ENCODE measurements at regions not wholly inside any gene's neighbourhood (a gene's known extent, or its start where the extent isn't known, plus 50 kb on each side); places are given as distances from the start of the nearest gene placed in this dataset.
"Not testable (repeated sequence)": the region's sequence is repeated elsewhere in the genome, so short reads cannot be mapped to it uniquely, and the experiment has no call there.

DNA sequence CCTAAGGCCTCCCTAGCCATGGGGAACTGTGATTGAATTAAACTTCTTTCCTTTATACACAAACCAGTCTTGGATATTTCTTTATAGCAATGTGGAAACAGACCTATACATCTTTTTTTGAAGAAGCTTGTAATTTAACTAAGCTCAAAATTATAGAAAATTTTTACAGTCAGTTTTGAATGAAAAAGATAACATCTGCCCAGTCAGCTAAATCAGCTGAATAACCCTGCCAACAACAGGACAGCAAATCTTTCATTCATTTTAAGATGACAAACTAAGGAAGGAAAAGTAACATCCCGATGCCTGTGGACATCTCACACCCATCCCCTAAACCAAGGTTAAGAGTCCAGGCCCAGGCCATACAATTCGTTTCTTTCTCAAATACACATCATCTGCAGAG lies 541.3 kb upstream of the SLC39A10 start:
- Histone ChIP-seq H3K9me3 (ENCODE audit: control insufficient read depth in 2 of 2, insufficient read depth in 1 of 2, low read length in 1 of 2) (peaks cover 0 to 5% of the 10 kb centered on the region in 2 donors), H3K4me1 (ENCODE audit: control insufficient read depth in 2 of 2, insufficient read depth in 2 of 2, low read length in 2 of 2) (no peaks in the 10 kb centered on the region), H3K36me3 (ENCODE audit: control insufficient read depth in 2 of 2, insufficient read depth in 2 of 2, low read length in 1 of 2) (no peaks in the 10 kb centered on the region), H3K27ac (ENCODE audit: low read depth in 1 of 2, low read length in 1 of 2) (no peak overlapping the region), H3K27me3 (ENCODE audit: control insufficient read depth in 2 of 2, insufficient read depth in 1 of 2, low read length in 1 of 2) (no peaks in the 10 kb centered on the region), H3K4me3 (ENCODE audit: low read length in 2 of 2) (no peak overlapping the region)
- DNase-seq (ENCODE audit: low read depth in 6 of 9, low spot score in 9 of 9): no peak
- 39% methylated on average over 2 of the region's 2 CpGs for WGBS

GRCh38 chr2:195108182-195108581 lies 548.8 kb upstream of the SLC39A10 start:
- Histone ChIP-seq H3K4me3 (ENCODE audit: low read length in 2 of 2) (no peak overlapping the region), H3K36me3 (ENCODE audit: control insufficient read depth in 2 of 2, insufficient read depth in 2 of 2, low read length in 1 of 2) (no peaks in the 10 kb centered on the region), H3K9me3 (ENCODE audit: control insufficient read depth in 2 of 2, insufficient read depth in 1 of 2, low read length in 1 of 2) (peaks cover 0 to 2% of the 10 kb centered on the region in 2 donors), H3K4me1 (ENCODE audit: control insufficient read depth in 2 of 2, insufficient read depth in 2 of 2, low read length in 2 of 2) (no peaks in the 10 kb centered on the region), H3K27me3 (ENCODE audit: control insufficient read depth in 2 of 2, insufficient read depth in 1 of 2, low read length in 1 of 2) (no peaks in the 10 kb centered on the region), H3K27ac (ENCODE audit: low read depth in 1 of 2, low read length in 1 of 2) (no peak overlapping the region)
- no peak for DNase-seq (ENCODE audit: low read depth in 6 of 9, low spot score in 9 of 9)

DNA sequence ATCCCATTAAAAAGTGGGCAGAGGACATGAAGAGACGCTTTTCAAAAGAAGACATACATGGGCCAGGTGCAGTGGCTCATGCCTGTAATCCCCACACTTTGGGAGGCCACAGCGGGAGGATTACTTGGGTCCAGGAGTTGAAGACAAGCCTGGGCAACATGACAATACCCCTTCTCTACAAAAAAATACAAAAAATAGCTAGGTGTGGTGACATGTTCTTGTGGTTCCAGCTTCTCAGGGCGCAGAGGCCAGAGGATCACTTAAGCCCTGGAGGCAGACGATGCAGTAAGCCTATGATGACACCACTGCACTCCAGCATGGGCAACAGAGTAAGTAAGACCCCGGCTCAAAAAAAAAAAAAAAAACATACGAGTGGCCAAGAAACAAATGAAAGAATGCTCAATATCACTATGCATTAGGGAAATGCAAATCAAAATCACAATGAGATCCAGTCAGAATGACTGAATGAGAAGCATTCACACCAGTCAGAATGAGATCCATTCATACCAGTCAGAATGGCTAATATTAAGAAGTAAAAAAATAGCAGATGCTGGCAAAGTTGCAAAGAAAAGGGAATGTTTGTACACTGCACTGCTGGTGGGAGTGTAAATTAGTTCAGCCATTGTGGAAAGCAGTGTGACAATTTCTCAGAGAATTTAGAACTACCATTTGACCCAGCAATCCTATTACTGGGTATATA lies 550.2 kb upstream of the SLC39A10 start:
- Histone ChIP-seq H3K4me1 (ENCODE audit: control insufficient read depth in 2 of 2, insufficient read depth in 2 of 2, low read length in 2 of 2) (no peaks in the 10 kb centered on the region), H3K4me3 (ENCODE audit: low read length in 2 of 2) (no peak overlapping the region), H3K27ac (ENCODE audit: low read depth in 1 of 2, low read length in 1 of 2) (no peak overlapping the region), H3K36me3 (ENCODE audit: control insufficient read depth in 2 of 2, insufficient read depth in 2 of 2, low read length in 1 of 2) (no peaks in the 10 kb centered on the region), H3K27me3 (ENCODE audit: control insufficient read depth in 2 of 2, insufficient read depth in 1 of 2, low read length in 1 of 2) (no peaks in the 10 kb centered on the region), H3K9me3 (ENCODE audit: control insufficient read depth in 2 of 2, insufficient read depth in 1 of 2, low read length in 1 of 2) (peaks cover 0 to 2% of the 10 kb centered on the region in 2 donors)
- no peak for DNase-seq (ENCODE audit: low read depth in 6 of 9, low spot score in 9 of 9)
- WGBS: 86% methylated on average over 6 of the region's 6 CpGs

DNA sequence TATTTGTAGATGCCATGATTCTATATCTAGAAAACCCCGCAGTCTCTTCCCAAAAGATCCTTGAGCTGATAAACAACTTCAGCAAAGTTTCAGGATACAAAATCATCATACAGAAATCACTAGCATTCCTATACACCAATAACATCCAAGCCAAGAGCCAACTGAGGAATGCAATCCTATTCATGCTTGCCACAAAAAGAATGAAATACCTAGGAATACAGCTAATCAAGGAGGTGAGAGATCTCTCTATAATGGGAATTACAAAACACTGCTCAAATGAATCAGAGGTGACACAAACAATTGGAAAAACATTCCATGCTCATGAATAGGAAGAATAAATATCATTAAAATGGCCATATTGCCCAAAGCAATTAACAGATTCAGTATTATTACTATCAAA lies 551.4 kb upstream of the SLC39A10 start:
- H3K27me3 ChIP-seq (ENCODE audit: control insufficient read depth in 2 of 2, insufficient read depth in 1 of 2, low read length in 1 of 2): no peaks in the 10 kb centered on the region
- no peak overlapping the region for H3K4me3 ChIP-seq (ENCODE audit: low read length in 2 of 2)
- H3K9me3 ChIP-seq (ENCODE audit: control insufficient read depth in 2 of 2, insufficient read depth in 1 of 2, low read length in 1 of 2): peaks cover 0 to 2% of the 10 kb centered on the region in 2 donors
- DNase-seq (ENCODE audit: low read depth in 6 of 9, low spot score in 9 of 9): no peak
- no peaks in the 10 kb centered on the region for H3K4me1 ChIP-seq (ENCODE audit: control insufficient read depth in 2 of 2, insufficient read depth in 2 of 2, low read length in 2 of 2)
- H3K36me3 ChIP-seq (ENCODE audit: control insufficient read depth in 2 of 2, insufficient read depth in 2 of 2, low read length in 1 of 2): no peaks in the 10 kb centered on the region
- 96% methylated on average over 1 of the region's 1 CpG for WGBS
- no peak overlapping the region for H3K27ac ChIP-seq (ENCODE audit: low read depth in 1 of 2, low read length in 1 of 2)

GRCh38 chr2:195094330-195094729 lies 562.7 kb upstream of the SLC39A10 start:
- peak in 1 of 9 donors; percentile 3 for DNase-seq (ENCODE audit: low read depth in 6 of 9, low spot score in 9 of 9)
- H3K27me3 ChIP-seq (ENCODE audit: control insufficient read depth in 2 of 2, insufficient read depth in 1 of 2, low read length in 1 of 2): no peaks in the 10 kb centered on the region
- H3K9me3 ChIP-seq (ENCODE audit: control insufficient read depth in 2 of 2, insufficient read depth in 1 of 2, low read length in 1 of 2): no peaks in the 10 kb centered on the region
- H3K27ac ChIP-seq (ENCODE audit: low read depth in 1 of 2, low read length in 1 of 2): no peak overlapping the region
- H3K4me3 ChIP-seq (ENCODE audit: low read length in 2 of 2): no peak overlapping the region
- WGBS: 93% methylated on average over 2 of the region's 2 CpGs
- H3K4me1 ChIP-seq (ENCODE audit: control insufficient read depth in 2 of 2, insufficient read depth in 2 of 2, low read length in 2 of 2): no peaks in the 10 kb centered on the region
- H3K36me3 ChIP-seq (ENCODE audit: control insufficient read depth in 2 of 2, insufficient read depth in 2 of 2, low read length in 1 of 2): no peaks in the 10 kb centered on the region

DNA sequence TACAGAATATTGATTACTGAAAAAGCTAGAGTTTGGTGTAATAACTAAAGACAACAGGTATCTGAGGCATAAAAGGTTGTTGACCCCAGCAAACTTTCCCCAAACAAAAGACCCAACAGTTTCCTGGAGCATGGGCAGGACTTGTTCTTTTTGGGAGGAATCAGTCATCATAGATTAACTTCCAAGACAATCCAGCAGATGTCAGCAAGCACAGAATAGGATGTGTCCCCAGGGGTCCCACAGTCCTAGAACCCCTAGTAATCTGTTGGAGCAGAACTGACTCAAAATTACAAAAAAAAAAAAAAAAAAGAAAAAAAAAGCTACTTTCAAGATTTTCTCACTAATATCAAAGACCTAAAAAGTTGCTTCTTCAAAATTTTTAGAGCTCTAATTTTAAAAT lies 564.7 kb upstream of the SLC39A10 start:
- Histone ChIP-seq H3K4me3 (ENCODE audit: low read length in 2 of 2) (no peak overlapping the region), H3K4me1 (ENCODE audit: control insufficient read depth in 2 of 2, insufficient read depth in 2 of 2, low read length in 2 of 2) (no peaks in the 10 kb centered on the region), H3K9me3 (ENCODE audit: control insufficient read depth in 2 of 2, insufficient read depth in 1 of 2, low read length in 1 of 2) (no peaks in the 10 kb centered on the region), H3K36me3 (ENCODE audit: control insufficient read depth in 2 of 2, insufficient read depth in 2 of 2, low read length in 1 of 2) (no peaks in the 10 kb centered on the region), H3K27me3 (ENCODE audit: control insufficient read depth in 2 of 2, insufficient read depth in 1 of 2, low read length in 1 of 2) (no peaks in the 10 kb centered on the region), H3K27ac (ENCODE audit: low read depth in 1 of 2, low read length in 1 of 2) (no peak overlapping the region)
- no peak for DNase-seq (ENCODE audit: low read depth in 6 of 9, low spot score in 9 of 9)

- H3K36me3 ChIP-seq (ENCODE audit: control insufficient read depth in 2 of 2, insufficient read depth in 2 of 2, low read length in 1 of 2); H3K27me3 ChIP-seq (ENCODE audit: control insufficient read depth in 2 of 2, insufficient read depth in 1 of 2, low read length in 1 of 2); H3K27ac ChIP-seq (ENCODE audit: low read depth in 1 of 2, low read length in 1 of 2); DNase-seq (ENCODE audit: low read depth in 6 of 9, low spot score in 9 of 9); H3K9me3 ChIP-seq (ENCODE audit: control insufficient read depth in 2 of 2, insufficient read depth in 1 of 2, low read length in 1 of 2); H3K4me3 ChIP-seq (ENCODE audit: low read length in 2 of 2); H3K4me1 ChIP-seq (ENCODE audit: control insufficient read depth in 2 of 2, insufficient read depth in 2 of 2, low read length in 2 of 2): not testable (repeated sequence)
- 79% methylated on average over 8 of the region's 13 CpGs for WGBS
Measured at GRCh38 chr2:195072806-195073205, 584.2 kb upstream of the SLC39A10 start.

DNA sequence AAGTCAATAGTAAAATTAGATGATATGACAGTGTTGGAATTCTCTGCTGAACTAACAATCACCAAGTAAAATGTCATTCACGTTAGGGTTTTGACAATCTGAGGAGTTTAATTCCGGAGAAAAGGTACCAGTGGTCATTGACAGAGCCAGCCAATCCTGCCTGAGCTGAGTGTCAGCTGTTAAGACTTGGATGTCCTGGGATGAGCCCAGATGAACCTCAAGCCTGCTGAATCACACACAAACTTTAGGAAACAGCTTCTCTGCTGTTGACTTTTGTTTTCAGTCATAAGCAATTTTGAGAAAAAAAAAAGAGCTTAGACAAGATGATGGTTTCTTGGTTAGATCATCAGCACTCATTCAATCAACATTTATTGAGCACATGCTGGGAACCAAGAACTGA lies 600.0 kb upstream of the SLC39A10 start:
- H3K4me1 ChIP-seq (ENCODE audit: control insufficient read depth in 2 of 2, insufficient read depth in 2 of 2, low read length in 2 of 2): no peaks in the 10 kb centered on the region
- no peak overlapping the region for H3K4me3 ChIP-seq (ENCODE audit: low read length in 2 of 2)
- WGBS: 85% methylated on average over 2 of the region's 2 CpGs
- H3K27me3 ChIP-seq (ENCODE audit: control insufficient read depth in 2 of 2, insufficient read depth in 1 of 2, low read length in 1 of 2): no peaks in the 10 kb centered on the region
- no peaks in the 10 kb centered on the region for H3K36me3 ChIP-seq (ENCODE audit: control insufficient read depth in 2 of 2, insufficient read depth in 2 of 2, low read length in 1 of 2)
- no peak for DNase-seq (ENCODE audit: low read depth in 6 of 9, low spot score in 9 of 9)
- no peak overlapping the region for H3K27ac ChIP-seq (ENCODE audit: low read depth in 1 of 2, low read length in 1 of 2)
- no peaks in the 10 kb centered on the region for H3K9me3 ChIP-seq (ENCODE audit: control insufficient read depth in 2 of 2, insufficient read depth in 1 of 2, low read length in 1 of 2)

DNA sequence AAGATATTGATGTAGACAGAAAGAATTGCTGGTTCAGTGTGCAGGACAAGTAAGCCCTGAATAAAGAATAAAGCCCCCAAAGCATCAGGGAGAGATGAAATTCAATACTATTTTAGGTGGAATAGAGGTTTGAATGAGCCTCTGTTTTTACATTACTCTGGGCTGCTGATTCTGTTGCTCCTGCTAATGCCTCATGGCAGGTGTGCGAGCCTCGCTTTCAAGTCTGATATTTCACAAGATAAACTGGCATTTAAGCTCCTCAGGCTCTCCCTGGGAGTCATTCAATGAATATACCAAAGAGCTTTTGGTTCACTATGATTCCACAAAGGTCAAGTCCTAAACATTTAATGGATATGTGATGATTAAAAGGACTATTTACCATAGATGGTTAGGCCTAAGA lies 601.0 kb upstream of the SLC39A10 start:
- peak in 1 of 9 donors; percentile 3 for DNase-seq (ENCODE audit: low read depth in 6 of 9, low spot score in 9 of 9)
- WGBS: 87% methylated on average over 2 of the region's 2 CpGs
- no peaks in the 10 kb centered on the region for H3K9me3 ChIP-seq (ENCODE audit: control insufficient read depth in 2 of 2, insufficient read depth in 1 of 2, low read length in 1 of 2)
- no peaks in the 10 kb centered on the region for H3K36me3 ChIP-seq (ENCODE audit: control insufficient read depth in 2 of 2, insufficient read depth in 2 of 2, low read length in 1 of 2)
- no peaks in the 10 kb centered on the region for H3K4me1 ChIP-seq (ENCODE audit: control insufficient read depth in 2 of 2, insufficient read depth in 2 of 2, low read length in 2 of 2)
- H3K4me3 ChIP-seq (ENCODE audit: low read length in 2 of 2): no peak overlapping the region
- H3K27me3 ChIP-seq (ENCODE audit: control insufficient read depth in 2 of 2, insufficient read depth in 1 of 2, low read length in 1 of 2): no peaks in the 10 kb centered on the region
- no peak overlapping the region for H3K27ac ChIP-seq (ENCODE audit: low read depth in 1 of 2, low read length in 1 of 2)

- Histone ChIP-seq H3K36me3 (ENCODE audit: control insufficient read depth in 2 of 2, insufficient read depth in 2 of 2, low read length in 1 of 2) (no peaks in the 10 kb centered on the region), H3K4me1 (ENCODE audit: control insufficient read depth in 2 of 2, insufficient read depth in 2 of 2, low read length in 2 of 2) (no peaks in the 10 kb centered on the region), H3K9me3 (ENCODE audit: control insufficient read depth in 2 of 2, insufficient read depth in 1 of 2, low read length in 1 of 2) (no peaks in the 10 kb centered on the region), H3K27me3 (ENCODE audit: control insufficient read depth in 2 of 2, insufficient read depth in 1 of 2, low read length in 1 of 2) (no peaks in the 10 kb centered on the region), H3K27ac (ENCODE audit: low read depth in 1 of 2, low read length in 1 of 2) (no peak overlapping the region), H3K4me3 (ENCODE audit: low read length in 2 of 2) (no peak overlapping the region)
- DNase-seq (ENCODE audit: low read depth in 6 of 9, low spot score in 9 of 9): no peak
Measured at GRCh38 chr2:195051401-195051800, 605.6 kb upstream of the SLC39A10 start.

Measured in thymus (tissue), 11 donors.